Heart right ventricle (tissue), 16 donors: ENCODE measurements at regions not wholly inside any gene's neighbourhood (a gene's known extent, or its start where the extent isn't known, plus 50 kb on each side); places are given as distances from the start of the nearest gene placed in this dataset.
A peak's percentile ranks its signal among the peaks of the same experiment; 100 is the strongest.

ENCODE experiments used
- ATAC-seq, 8 donors: fragments of 200-7000 bp; cut with Tn5 transposase; one replicate each; pipeline ENCODE4 v1.9.1; 2020; ENCODE audit warnings: mild to moderate bottlenecking in 8 of 8, moderate library complexity in 8 of 8, moderate number of reproducible peaks in 1 of 8
- DNase-seq, 2 donors: peaks; one replicate each; pipeline ENCODE4 v3.0.0-alpha.2; 2020
- H3K27ac ChIP-seq, 10 donors: fragments of 200-600 bp; sonication (generic) in 2 of 10; one replicate each; pipeline versions ENCODE4 v1.5.0 to v1.8.0; 2020 to 2022; ENCODE audit warnings: mild to moderate bottlenecking in 3 of 10
- H3K27me3 ChIP-seq, 7 donors: fragments of 200-600 bp; one replicate each; pipeline ENCODE4 v1.8.0; 2021 to 2022; ENCODE audit warnings: mild to moderate bottlenecking in 2 of 7
- H3K36me3 ChIP-seq, 9 donors: fragments of 200-600 bp; sonication (generic) in 1 of 9; one replicate each; pipeline versions ENCODE4 v1.5.0 to v1.8.0; 2020 to 2022; ENCODE audit warnings: mild to moderate bottlenecking in 2 of 9
- H3K4me1 ChIP-seq, 9 donors: fragments of 200-600 bp; sonication (generic) in 1 of 9; one replicate each; pipeline versions ENCODE4 v1.5.0 to v1.8.0; 2020 to 2022; ENCODE audit warnings: mild to moderate bottlenecking in 4 of 9
- H3K4me3 ChIP-seq, 10 donors: fragments of 200-600 bp; sonication (generic) in 2 of 10; one replicate each; pipeline versions ENCODE4 v1.5.0 to v1.8.0; 2020 to 2022; ENCODE audit warnings: mild to moderate bottlenecking in 7 of 10, moderate library complexity in 2 of 10
- H3K9me3 ChIP-seq, 11 donors: fragments of 200-600 bp in 10 of 11; sonication (generic) in 2 of 11; one replicate each; pipeline versions ENCODE4 v1.5.0 to v1.8.0; 2013 to 2022; ENCODE audit warnings: mild to moderate bottlenecking in 2 of 11, control low read depth in 1 of 11, moderate library complexity in 1 of 11
- WGBS, 2 donors: extraction: QIAGEN DNeasy Blood & Tissue Kit; methylation state at CpG; one replicate each; pipeline ENCODE4 v1.1.7; 2013; ENCODE audit warnings: inconsistent platforms in 1 of 2; 5-methylcytosine and 5-hydroxymethylcytosine counted together
- intact Hi-C, 10 donors: fragments of 100-400 bp; cut with DNase I; formaldehyde crosslinking; loops; one replicate each; pipeline versions ENCODE4 v1.11.1 to v1.14.2; 2022
- TF ChIP-seq, protein P1 (sequence below), 9 donors: fragments of 200-600 bp; sonication (generic) in 2 of 9; IDR thresholded peaks; one replicate each; pipeline versions ENCODE4 v1.5.0 to v1.8.0; 2021 to 2022; ENCODE audit warnings: antibody characterized with exemption in 9 of 9, mild to moderate bottlenecking in 5 of 9, moderate library complexity in 1 of 9
- donor health status: Arrhythmogenic right ventricular cardiomyopathy.
- donor health status: ischemic (EF 13 %, LVEDD 7.1; RV severe dilation, severe dysfunction).
- donor health status: healthy with polysubstance abuse.
- donor health status: DM: no; HTN: yes; CAD: no.
- donor health status: DM: no; HTN: no; CAD: no.
- donor health status: ischemic (EF 25% LVEDD 6.9; RV normal size, moderate dysfunction).
- donor health status: ischemic (EF 25% LVEDD 5.7; RV mildly dilated, moderate dysfunction).
- donor health status: healthy.
- donor health status: DM: yes; HTN: yes; CAD: no.
- donor health status: Ischemic cardiomyopathy.
- donor health status: ischemic (EF 35%, LVEDD 5.7; RV mildly dilated, moderate dysfunction).
- donor health status: nonischemic (EF 11% LVEDD 7.7; RV severe dilation, severe dysfunction).
- donor health status: DM: yes; HTN: yes; CAD: no.
- donor health status: PGD.
- donor health status: ischemic (EF 29% LVEDD 5.4; RV normal size, mild dysfunction).
- donor health status: nonischemic (EF 23%, LVEDD 6.1; RV moderate dilation, normal function).

DNA sequence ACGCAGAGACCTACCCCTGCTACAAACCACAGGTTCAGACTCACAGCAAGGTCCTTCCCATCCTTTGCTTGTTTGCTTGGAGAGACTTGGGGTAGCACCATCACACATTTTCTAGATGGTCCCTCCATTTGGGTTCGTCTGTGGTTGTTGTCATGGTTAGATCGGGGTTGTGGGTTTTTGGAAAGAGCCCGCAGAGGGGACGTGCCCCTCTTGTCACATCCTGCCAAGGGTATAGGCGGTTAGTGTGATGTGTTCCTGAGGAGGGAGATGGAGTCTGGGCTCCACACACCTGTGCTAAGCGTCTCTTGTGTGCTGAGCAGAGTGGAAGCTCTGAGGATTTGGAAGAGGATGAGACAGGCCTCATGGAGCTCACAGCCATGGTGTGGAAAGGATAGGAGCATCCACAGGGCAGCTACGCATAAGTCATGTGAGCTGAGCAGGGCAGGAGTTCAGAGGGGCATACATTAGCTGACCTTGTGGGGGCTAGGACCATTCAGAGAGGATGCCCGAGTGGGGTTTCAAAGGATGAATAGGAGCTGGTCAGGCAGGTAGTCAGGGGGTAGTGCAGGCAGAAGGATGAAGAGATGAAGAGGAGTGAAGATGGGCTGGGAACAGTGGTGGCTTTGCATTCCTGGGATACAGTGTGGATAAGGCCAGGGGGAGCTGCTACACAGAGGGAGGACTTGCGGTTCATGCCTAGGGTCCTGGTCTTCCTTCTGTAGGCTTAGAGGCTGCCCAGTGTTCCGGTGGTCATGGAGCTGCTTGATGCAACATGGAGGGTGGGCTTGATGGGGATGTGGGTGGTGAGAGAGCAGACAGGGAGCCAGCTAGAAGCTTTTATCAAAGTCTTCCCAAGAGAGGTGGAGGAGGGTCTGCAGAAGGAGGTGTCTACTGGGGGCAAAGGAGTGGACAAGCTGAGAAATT lies 62.9 kb downstream of the ACKR3 start:
- Histone ChIP-seq H3K36me3 (no peaks in the 10 kb centered on the region), H3K9me3 (no peaks in the 10 kb centered on the region), H3K27ac (peak overlapping the region in 3 of 10 donors; percentile 37 to 77 (median 43)), H3K4me1 (peaks cover 5 to 29% (median 18%) of the 10 kb centered on the region in 9 donors), H3K27me3 (no peaks in the 10 kb centered on the region), H3K4me3 (no peak overlapping the region)
- TF ChIP-seq, protein P1, sequence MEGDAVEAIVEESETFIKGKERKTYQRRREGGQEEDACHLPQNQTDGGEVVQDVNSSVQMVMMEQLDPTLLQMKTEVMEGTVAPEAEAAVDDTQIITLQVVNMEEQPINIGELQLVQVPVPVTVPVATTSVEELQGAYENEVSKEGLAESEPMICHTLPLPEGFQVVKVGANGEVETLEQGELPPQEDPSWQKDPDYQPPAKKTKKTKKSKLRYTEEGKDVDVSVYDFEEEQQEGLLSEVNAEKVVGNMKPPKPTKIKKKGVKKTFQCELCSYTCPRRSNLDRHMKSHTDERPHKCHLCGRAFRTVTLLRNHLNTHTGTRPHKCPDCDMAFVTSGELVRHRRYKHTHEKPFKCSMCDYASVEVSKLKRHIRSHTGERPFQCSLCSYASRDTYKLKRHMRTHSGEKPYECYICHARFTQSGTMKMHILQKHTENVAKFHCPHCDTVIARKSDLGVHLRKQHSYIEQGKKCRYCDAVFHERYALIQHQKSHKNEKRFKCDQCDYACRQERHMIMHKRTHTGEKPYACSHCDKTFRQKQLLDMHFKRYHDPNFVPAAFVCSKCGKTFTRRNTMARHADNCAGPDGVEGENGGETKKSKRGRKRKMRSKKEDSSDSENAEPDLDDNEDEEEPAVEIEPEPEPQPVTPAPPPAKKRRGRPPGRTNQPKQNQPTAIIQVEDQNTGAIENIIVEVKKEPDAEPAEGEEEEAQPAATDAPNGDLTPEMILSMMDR (IDR thresholded peaks at IDR 0.05) = no peak
- intact Hi-C loops = no loop called here
- WGBS, 2 donors = 93 to 94% methylated on average over 11 of the region's 11 CpGs
- ATAC-seq (no peak), DNase-seq (no peak)

DNA sequence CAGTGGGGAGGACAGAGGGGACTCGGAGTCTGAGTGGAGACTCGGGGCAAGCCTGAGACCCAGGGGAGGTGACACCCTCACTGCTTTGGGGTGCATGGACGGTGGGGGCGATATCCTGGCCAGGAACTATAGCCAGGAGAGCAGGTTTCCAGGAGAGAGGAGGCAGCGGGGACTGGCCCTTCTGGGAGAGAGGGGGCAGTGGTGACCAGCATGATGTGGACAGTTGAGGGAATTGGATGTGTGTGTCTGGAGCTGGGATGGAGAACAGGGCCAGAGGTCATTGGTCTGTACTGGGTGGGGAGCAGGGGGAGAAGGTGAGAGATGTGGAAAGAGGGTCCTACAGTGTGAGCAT lies 63.6 kb downstream of the ACKR3 start:
- Histone ChIP-seq H3K27ac (no peak overlapping the region), H3K36me3 (no peaks in the 10 kb centered on the region), H3K4me1 (peaks cover 5 to 29% (median 18%) of the 10 kb centered on the region in 9 donors), H3K9me3 (no peaks in the 10 kb centered on the region), H3K27me3 (no peaks in the 10 kb centered on the region), H3K4me3 (no peak overlapping the region)
- intact Hi-C loops = no loop called here
- ATAC-seq = no peak
- no peak for DNase-seq
- TF ChIP-seq, protein P1 (IDR thresholded peaks at IDR 0.05) = no peak
- WGBS, 2 donors = 75 to 81% methylated on average over 5 of the region's 5 CpGs

DNA sequence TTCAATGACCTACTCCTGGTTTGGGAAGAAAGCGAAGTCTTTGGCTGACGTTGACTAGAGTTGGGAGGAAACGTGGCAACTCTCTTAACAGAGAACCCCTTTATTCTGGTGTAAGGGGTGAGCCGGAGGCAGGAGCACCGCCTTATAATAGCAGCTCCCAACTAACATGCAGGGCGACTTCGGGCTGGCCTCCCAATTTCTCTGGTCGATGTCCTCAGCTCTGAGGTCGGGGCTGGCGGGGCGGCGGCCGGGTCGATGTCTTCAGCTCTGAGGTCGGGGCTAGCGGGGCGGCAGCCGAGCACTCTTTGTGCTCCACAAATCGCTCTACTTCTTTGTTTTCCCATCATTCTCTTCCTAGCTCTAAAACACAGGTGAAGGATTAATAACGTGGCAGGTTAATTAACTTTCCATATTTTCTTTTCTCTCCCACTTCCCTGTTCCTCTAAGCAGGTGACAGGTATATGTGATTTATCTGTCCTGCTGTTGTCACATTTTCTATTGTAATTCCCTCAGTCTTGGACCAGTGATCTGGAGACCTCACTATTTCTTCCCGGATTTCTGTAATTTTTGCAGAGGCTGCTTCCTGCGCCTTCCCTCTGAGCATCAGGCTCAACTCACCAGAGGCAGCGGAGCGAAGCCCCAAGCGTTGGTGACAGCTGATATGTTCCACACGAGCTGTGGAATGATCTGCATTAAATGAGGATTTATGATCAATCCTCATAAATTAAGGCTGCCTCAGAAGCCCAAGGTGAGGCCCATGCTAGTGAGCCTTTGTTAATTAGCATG lies 64.3 kb downstream of the ACKR3 start:
- WGBS, 2 donors = 93 to 96% methylated on average over 26 of the region's 26 CpGs
- no peak for DNase-seq
- intact Hi-C loops = no loop called here

DNA sequence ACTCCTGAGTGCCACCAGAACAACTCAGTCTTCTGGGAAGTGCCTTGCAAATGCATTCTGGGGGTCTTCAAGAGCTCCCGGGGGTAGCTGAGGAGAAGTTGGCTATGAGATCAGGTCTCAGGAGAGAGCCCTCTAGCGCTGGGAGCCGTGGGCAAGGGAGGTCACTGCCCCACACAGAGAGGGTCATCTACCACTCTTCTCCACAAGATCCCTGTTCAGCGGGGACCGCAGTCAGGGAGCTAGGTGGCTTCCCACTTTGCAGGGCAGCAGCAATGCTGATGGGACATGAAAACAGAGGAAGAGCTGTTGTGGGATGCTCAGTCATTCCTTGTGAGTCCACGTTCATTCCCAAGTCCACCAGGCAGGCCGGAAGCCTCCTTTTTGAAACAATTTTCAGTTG lies 66.6 kb downstream of the ACKR3 start:
- ATAC-seq (no peak), DNase-seq (no peak)
- Histone ChIP-seq H3K4me3 (no peak overlapping the region), H3K36me3 (no peaks in the 10 kb centered on the region), H3K4me1 (peaks cover 3 to 11% (median 7%) of the 10 kb centered on the region in 9 donors), H3K9me3 (peaks cover 0 to 10% (median 0%) of the 10 kb centered on the region in 11 donors), H3K27ac (no peak overlapping the region), H3K27me3 (no peaks in the 10 kb centered on the region)
- TF ChIP-seq, protein P1 (IDR thresholded peaks at IDR 0.05) = no peak
- 94 to 97% methylated on average over 7 of the region's 7 CpGs for WGBS, 2 donors
- intact Hi-C loops = no loop called here

More for the DNA sequence above, 64.3 kb downstream of the ACKR3 start:
- Histone ChIP-seq H3K4me1 (peaks cover 5 to 29% (median 18%) of the 10 kb centered on the region in 9 donors), H3K4me3 (no peak overlapping the region), H3K36me3 (no peaks in the 10 kb centered on the region), H3K27ac (no peak overlapping the region), H3K27me3 (no peaks in the 10 kb centered on the region), H3K9me3 (no peaks in the 10 kb centered on the region)
- TF ChIP-seq, protein P1 (IDR thresholded peaks at IDR 0.05) = no peak
- no peak for ATAC-seq
